Astrocyte (in vitro differentiated cells and primary cell): ENCODE measurements at regions not wholly inside any gene's neighbourhood (a gene's known extent, or its start where the extent isn't known, plus 50 kb on each side); places are given as distances from the start of the nearest gene placed in this dataset.

Source experiments
- CTCF ChIP-seq: IDR thresholded peaks from 2 replicates; pipeline ENCODE4 v1.5.1; 2011; ENCODE audit warnings: low read depth, mild to moderate bottlenecking, inconsistent platforms, low read length, moderate library complexity; ENCODE audit not compliant: insufficient read depth
- EZH2 ChIP-seq: IDR thresholded peaks from 2 replicates; pipeline ENCODE4 v1.6.1; 2012; ENCODE audit warnings: mild to moderate bottlenecking, low read length, inconsistent platforms; ENCODE audit not compliant: insufficient read depth

- TF ChIP-seq CTCF (no peak), EZH2 (no peak)
Observed at GRCh38 chr6:15849395-15849794, 186.6 kb upstream of the DTNBP1 start.
